Body of pancreas (tissue), 4 donors: ENCODE measurements at regions not wholly inside any gene's neighbourhood (a gene's known extent, or its start where the extent isn't known, plus 50 kb on each side); places are given as distances from the start of the nearest gene placed in this dataset.

Experiments
- ATAC-seq: fragments of 150-250 bp; one replicate; pipeline ENCODE4 v1.9.1; 2016
- DNase-seq, 4 donors: peaks; one replicate each; pipeline ENCODE4 v3.0.0-alpha.2; 2019
- H3K27ac ChIP-seq, 4 donors: fragments of 200-600 bp; sonication (generic); 1 replicate in 3 of 4; 2 replicates in 1 of 4; pipeline versions ENCODE4 v1.5.1 to v1.6.1; 2016 to 2019; ENCODE audit warnings: mild to moderate bottlenecking in 1 of 4, mixed read lengths in 1 of 4, moderate library complexity in 1 of 4
- H3K27me3 ChIP-seq, 2 donors: fragments of 200-600 bp; sonication (generic); one replicate each; pipeline ENCODE4 v1.6.0; 2016; ENCODE audit warnings: mild to moderate bottlenecking in 1 of 2
- H3K36me3 ChIP-seq, 2 donors: fragments of 200-600 bp; sonication (generic); replicated peaks in 1 of 2; 2 replicates each; pipeline ENCODE4 v1.5.1; 2016; ENCODE audit warnings: low read depth in 2 of 2; ENCODE audit not compliant: insufficient read depth in 1 of 2
- H3K4me1 ChIP-seq: fragments of 200-600 bp; sonication (generic); one replicate; pipeline ENCODE4 v1.6.0; 2016
- H3K4me3 ChIP-seq, 2 donors: fragments of 200-600 bp; sonication (generic); 1 replicate in 1 of 2; 2 replicates in 1 of 2; pipeline ENCODE4 v1.5.1; 2016 to 2019
- H3K9me3 ChIP-seq, 3 donors: fragments of 200-600 bp; sonication (generic); 1 replicate in 2 of 3; 2 replicates in 1 of 3; pipeline ENCODE4 v1.5.1; 2016
- POLR2A ChIP-seq, 3 donors: fragments of 450-650 bp; IDR thresholded peaks; one replicate each; pipeline ENCODE4 v1.6.1; 2016; ENCODE audit warnings: antibody characterized with exemption in 3 of 3, mild to moderate bottlenecking in 2 of 3
- WGBS, 2 donors: methylation state at CpG; one replicate each; pipeline ENCODE4 v1.1.5; 2017; 5-methylcytosine and 5-hydroxymethylcytosine counted together
- intact Hi-C: fragments of 100-400 bp; cut with DNase I; formaldehyde crosslinking; loops from one replicate; pipeline ENCODE4 v1.15.1; 2023
- TF ChIP-seq, protein P1 (sequence below), 7 experiments: fragments of 450-650 bp in 4 of 7; fragments of 200-600 bp in 3 of 7; sonication (generic) in 3 of 7; IDR thresholded peaks; one replicate each; pipeline ENCODE4 v1.5.1; 2016 to 2019; ENCODE audit warnings: antibody characterized with exemption in 7 of 7

DNA sequence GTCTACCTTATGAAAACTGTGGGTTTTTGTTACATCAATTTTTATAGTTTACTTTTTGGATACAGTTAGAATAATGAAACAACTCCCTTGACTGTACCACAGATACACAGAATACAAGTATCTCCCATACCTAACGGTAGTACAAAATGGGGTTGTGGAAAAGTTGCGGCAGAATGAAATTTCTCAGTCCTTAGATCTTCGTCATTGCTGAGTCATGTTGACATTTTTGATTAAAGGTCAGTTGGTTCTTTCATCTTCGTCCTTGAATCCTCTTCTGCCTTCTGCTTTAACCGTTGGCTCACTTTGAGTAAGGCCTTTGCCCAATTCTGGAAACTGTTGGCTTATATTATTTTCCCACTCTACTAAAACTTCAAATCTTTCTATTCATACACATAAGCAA lies 75.6 kb downstream of the TRIML1 start:
- H3K27ac ChIP-seq = no peak overlapping the region
- H3K4me3 ChIP-seq = no peak overlapping the region
- WGBS, 2 donors = 41 to 53% methylated on average over 5 of the region's 5 CpGs
- no peaks in the 10 kb centered on the region for H3K36me3 ChIP-seq
- DNase-seq (no peak), ATAC-seq (no peak)
- intact Hi-C loops = no loop called here
- H3K4me1 ChIP-seq = no peaks in the 10 kb centered on the region
- H3K9me3 ChIP-seq = no peaks in the 10 kb centered on the region
- TF ChIP-seq, protein P1, sequence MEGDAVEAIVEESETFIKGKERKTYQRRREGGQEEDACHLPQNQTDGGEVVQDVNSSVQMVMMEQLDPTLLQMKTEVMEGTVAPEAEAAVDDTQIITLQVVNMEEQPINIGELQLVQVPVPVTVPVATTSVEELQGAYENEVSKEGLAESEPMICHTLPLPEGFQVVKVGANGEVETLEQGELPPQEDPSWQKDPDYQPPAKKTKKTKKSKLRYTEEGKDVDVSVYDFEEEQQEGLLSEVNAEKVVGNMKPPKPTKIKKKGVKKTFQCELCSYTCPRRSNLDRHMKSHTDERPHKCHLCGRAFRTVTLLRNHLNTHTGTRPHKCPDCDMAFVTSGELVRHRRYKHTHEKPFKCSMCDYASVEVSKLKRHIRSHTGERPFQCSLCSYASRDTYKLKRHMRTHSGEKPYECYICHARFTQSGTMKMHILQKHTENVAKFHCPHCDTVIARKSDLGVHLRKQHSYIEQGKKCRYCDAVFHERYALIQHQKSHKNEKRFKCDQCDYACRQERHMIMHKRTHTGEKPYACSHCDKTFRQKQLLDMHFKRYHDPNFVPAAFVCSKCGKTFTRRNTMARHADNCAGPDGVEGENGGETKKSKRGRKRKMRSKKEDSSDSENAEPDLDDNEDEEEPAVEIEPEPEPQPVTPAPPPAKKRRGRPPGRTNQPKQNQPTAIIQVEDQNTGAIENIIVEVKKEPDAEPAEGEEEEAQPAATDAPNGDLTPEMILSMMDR (IDR thresholded peaks at IDR 0.05) = no peak
- no peak for TF ChIP-seq POLR2A (IDR thresholded peaks at IDR 0.05)
- peaks cover 0 to 6% of the 10 kb centered on the region in 2 donors for H3K27me3 ChIP-seq

DNA sequence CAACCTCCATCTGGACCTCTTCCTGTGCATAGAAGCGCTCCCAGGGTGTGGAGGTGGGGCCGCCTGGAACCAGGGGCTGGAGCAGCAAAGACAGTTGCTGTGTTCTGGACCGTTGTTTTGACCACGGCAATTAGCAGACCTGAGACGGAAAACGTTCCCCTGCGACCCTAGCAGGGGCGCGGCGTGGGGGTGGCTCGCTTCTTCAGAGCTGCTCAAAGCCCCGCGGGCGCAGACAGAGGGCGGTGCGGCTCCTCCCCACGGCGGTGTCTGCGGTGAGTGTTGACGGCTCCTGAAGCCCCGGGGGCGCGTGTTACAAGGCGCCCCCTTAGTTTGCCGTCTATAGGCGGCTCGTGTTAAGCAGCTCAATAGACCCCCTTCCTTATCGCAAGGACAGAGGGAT lies 79.2 kb downstream of the TRIML1 start:
- DNase-seq (no peak), ATAC-seq (no peak)
- Histone ChIP-seq H3K4me3 (no peak overlapping the region), H3K27me3 (peaks cover 0 to 6% of the 10 kb centered on the region in 2 donors), H3K27ac (no peak overlapping the region), H3K36me3 (no peaks in the 10 kb centered on the region), H3K9me3 (no peaks in the 10 kb centered on the region), H3K4me1 (no peaks in the 10 kb centered on the region)
- intact Hi-C loops = no loop called here
- TF ChIP-seq, protein P1 (IDR thresholded peaks at IDR 0.05) = no peak
- no peak for TF ChIP-seq POLR2A (IDR thresholded peaks at IDR 0.05)
- 47 to 80% methylated on average over 7 to 23 of the region's 28 CpGs for WGBS, 2 donors

DNA sequence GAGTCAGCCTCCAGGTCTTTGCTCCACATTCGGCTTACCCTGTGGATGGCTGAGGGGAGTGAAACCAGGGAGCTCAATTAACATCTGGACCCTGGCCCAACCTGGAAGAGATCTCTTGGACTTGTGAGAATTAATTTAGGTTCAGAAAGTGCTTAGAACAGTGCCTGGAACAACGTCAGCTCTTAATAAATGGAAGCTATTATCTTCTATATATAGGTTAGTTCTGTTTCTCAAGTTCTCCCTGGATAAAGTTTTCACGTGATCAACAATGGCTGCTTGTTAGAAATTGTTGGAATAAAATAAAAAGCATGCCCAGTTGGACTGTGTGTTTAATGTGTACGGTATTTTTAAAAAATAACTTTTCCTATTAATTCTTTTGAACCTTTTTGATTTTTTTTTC lies 80.8 kb downstream of the TRIML1 start:
- intact Hi-C loops = no loop called here
- Histone ChIP-seq H3K27ac (no peak overlapping the region), H3K9me3 (no peaks in the 10 kb centered on the region), H3K4me3 (no peak overlapping the region), H3K36me3 (no peaks in the 10 kb centered on the region), H3K27me3 (peaks cover 0 to 6% of the 10 kb centered on the region in 2 donors), H3K4me1 (no peaks in the 10 kb centered on the region)
- ATAC-seq (no peak), DNase-seq (no peak)
- WGBS, 2 donors = 54 to 71% methylated on average over 4 of the region's 4 CpGs
- no peak for TF ChIP-seq POLR2A (IDR thresholded peaks at IDR 0.05)
- TF ChIP-seq, protein P1 (IDR thresholded peaks at IDR 0.05) = no peak

DNA sequence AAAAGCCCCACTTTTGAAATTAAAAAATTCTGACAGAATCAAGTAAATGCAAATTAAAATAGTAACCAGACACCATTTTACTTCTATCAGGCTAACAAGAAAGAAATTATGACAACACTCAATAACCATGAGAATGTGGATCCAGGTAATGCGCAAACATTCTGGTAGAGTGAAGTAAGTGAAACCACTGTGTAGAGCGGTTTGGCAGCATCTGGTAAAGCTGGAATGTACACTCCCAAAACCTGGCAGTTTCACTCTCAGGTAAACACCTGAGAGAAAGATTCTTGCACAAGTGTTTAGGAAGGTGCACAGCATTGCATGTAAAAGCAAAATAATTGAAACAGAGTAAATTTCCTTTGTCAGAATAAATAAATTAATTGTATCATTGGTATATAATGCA lies 81.8 kb downstream of the TRIML1 start:
- Histone ChIP-seq H3K9me3 (no peaks in the 10 kb centered on the region), H3K36me3 (no peaks in the 10 kb centered on the region), H3K4me3 (no peak overlapping the region), H3K4me1 (no peaks in the 10 kb centered on the region), H3K27ac (no peak overlapping the region), H3K27me3 (peaks cover 0 to 6% of the 10 kb centered on the region in 2 donors)
- no peak for TF ChIP-seq POLR2A (IDR thresholded peaks at IDR 0.05)
- TF ChIP-seq, protein P1 (IDR thresholded peaks at IDR 0.05) = no peak
- 73 to 86% methylated on average over 2 of the region's 2 CpGs for WGBS, 2 donors
- no peak for ATAC-seq
- intact Hi-C loops = no loop called here
- no peak for DNase-seq

DNA sequence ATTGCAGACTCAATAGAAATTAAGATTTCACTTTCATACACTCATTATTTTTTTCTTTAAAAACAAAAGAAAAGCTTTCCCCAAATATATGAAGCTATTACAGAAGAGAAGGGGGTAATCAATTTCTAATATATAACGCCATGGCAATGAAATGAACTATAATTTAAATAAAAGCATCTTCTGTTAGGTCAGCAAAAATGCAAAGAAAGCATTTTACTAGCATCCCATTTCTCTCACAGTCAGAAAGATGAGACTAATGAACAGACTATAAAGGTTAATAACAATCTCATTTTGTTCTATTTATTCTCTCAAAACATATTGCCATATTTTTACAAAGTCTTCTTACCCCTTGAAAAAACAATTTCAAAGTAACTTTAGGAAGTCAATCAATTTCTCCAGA lies 89.0 kb downstream of the TRIML1 start:
- DNase-seq (no peak), ATAC-seq (no peak)
- Histone ChIP-seq H3K9me3 (no peaks in the 10 kb centered on the region), H3K36me3 (no peaks in the 10 kb centered on the region), H3K27ac (no peak overlapping the region), H3K27me3 (peaks cover 0 to 1% of the 10 kb centered on the region in 2 donors), H3K4me3 (no peak overlapping the region), H3K4me1 (no peaks in the 10 kb centered on the region)
- intact Hi-C loops = no loop called here
- 50 to 64% methylated on average over 1 of the region's 1 CpG for WGBS, 2 donors
- no peak for TF ChIP-seq POLR2A (IDR thresholded peaks at IDR 0.05)
- TF ChIP-seq, protein P1 (IDR thresholded peaks at IDR 0.05) = no peak
